Testis (tissue), 2 donors: ENCODE measurements at regions not wholly inside any gene's neighbourhood (a gene's known extent, or its start where the extent isn't known, plus 50 kb on each side); places are given as distances from the start of the nearest gene placed in this dataset.

Experiments used
- CTCF ChIP-seq, 3 experiments: fragments of 450-650 bp in 2 of 3; fragments of 200-600 bp in 1 of 3; sonication (generic) in 1 of 3; IDR thresholded peaks; one replicate each; pipeline ENCODE4 v1.5.1; 2016 to 2019; ENCODE audit warnings: antibody characterized with exemption in 3 of 3, mild to moderate bottlenecking in 2 of 3, moderate library complexity in 1 of 3
- POLR2A ChIP-seq: fragments of 450-650 bp; IDR thresholded peaks from one replicate; pipeline ENCODE4 v1.6.1; 2017; ENCODE audit warnings: antibody characterized with exemption, mild to moderate bottlenecking, moderate library complexity

- TF ChIP-seq POLR2A (no peak), CTCF (IDR thresholded peaks at IDR 0.05) (no peak)
Observed at GRCh38 chr11:37407461-37407860, 809.4 kb upstream of the RAG2 start.
